Fibroblast of lung (primary cell): ENCODE measurements at regions not wholly inside any gene's neighbourhood (a gene's known extent, or its start where the extent isn't known, plus 50 kb on each side); places are given as distances from the start of the nearest gene placed in this dataset.

Source experiments
- EZH2 ChIP-seq: IDR thresholded peaks from 2 replicates; pipeline ENCODE4 v1.5.1; 2012; ENCODE audit warnings: low read length, control low read depth, mild to moderate bottlenecking; ENCODE audit errors: missing control alignments
- TF ChIP-seq, protein P1 (sequence below), 2 donors: IDR thresholded peaks in 1 of 2; conservative IDR thresholded peaks in 1 of 2; 1 replicate in 1 of 2; 2 replicates in 1 of 2; pipeline ENCODE4 v1.5.1; 2011 to 2012; ENCODE audit warnings: low read length in 2 of 2, control low read depth in 1 of 2, inconsistent platforms in 1 of 2, low read depth in 1 of 2, mild to moderate bottlenecking in 1 of 2

- TF ChIP-seq, protein P1, sequence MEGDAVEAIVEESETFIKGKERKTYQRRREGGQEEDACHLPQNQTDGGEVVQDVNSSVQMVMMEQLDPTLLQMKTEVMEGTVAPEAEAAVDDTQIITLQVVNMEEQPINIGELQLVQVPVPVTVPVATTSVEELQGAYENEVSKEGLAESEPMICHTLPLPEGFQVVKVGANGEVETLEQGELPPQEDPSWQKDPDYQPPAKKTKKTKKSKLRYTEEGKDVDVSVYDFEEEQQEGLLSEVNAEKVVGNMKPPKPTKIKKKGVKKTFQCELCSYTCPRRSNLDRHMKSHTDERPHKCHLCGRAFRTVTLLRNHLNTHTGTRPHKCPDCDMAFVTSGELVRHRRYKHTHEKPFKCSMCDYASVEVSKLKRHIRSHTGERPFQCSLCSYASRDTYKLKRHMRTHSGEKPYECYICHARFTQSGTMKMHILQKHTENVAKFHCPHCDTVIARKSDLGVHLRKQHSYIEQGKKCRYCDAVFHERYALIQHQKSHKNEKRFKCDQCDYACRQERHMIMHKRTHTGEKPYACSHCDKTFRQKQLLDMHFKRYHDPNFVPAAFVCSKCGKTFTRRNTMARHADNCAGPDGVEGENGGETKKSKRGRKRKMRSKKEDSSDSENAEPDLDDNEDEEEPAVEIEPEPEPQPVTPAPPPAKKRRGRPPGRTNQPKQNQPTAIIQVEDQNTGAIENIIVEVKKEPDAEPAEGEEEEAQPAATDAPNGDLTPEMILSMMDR (conservative IDR thresholded peaks at IDR 0.05 in 1 of 2, IDR thresholded peaks at IDR 0.05 in 1 of 2; ENCODE audit: low read depth in 1 of 2, low read length in 2 of 2): no peak
- no peak for TF ChIP-seq EZH2
These were observed 66.3 kb upstream of the NTPCR start for GRCh38 chr1:232883992-232884661.
